ENCODE measurements at regions not wholly inside any gene's neighbourhood (a gene's known extent, or its start where the extent isn't known, plus 50 kb on each side); places are given as distances from the start of the nearest gene placed in this dataset.

GRCh38 chr12:113659015-113659414, 187.3 kb upstream of the LHX5 start:
- in situ Hi-C loops (cut with MboI; ENCODE audit: low sequenced_read_pairs), result no loop called here

GRCh38 chr12:113658006-113658655, 186.5 kb upstream of the LHX5 start:
- in situ Hi-C loops (cut with MboI; ENCODE audit: low sequenced_read_pairs), result no loop called here

DNA sequence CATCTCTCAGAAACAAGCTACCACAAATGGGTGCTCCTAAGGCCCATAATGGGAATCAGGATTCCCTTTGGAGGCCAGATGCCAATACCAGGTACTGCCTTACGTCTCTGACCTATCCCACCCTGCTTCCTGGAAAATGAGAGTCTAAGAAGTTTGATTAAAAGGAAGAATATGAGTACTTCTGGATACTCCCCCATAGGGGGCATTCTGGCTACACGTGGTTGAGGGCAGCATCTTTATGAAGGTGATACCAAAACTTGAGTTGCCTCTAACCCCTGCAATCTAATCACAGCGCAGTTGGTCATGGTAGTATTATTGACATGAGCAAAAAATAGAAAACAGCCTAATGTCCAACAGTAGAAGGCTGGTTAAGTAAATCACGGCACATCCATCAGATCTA, 184.2 kb upstream of the LHX5 start:
- in situ Hi-C loops (cut with MboI; ENCODE audit: low sequenced_read_pairs), result no loop called here

DNA sequence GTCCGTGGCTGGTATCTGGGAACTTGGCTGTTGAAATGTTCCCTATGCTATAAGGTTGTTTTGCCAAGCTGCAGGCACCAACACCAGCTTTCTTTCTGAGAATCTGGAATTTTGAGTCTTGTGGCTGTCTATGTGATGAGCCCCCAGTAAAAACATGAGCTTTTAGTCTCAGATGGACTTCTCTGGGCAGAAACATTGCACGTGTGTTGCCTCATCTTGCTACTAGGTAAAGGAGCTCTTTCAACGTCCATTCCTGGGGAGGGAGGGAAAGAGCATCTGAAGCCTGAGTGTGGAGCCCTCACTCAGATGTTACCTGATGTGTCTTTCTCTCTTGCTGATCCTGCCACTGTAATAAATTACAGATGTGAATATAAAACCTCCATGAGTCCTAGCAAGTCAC, 183.8 kb upstream of the LHX5 start:
- in situ Hi-C loops (cut with MboI; ENCODE audit: low sequenced_read_pairs), result no loop called here

DNA sequence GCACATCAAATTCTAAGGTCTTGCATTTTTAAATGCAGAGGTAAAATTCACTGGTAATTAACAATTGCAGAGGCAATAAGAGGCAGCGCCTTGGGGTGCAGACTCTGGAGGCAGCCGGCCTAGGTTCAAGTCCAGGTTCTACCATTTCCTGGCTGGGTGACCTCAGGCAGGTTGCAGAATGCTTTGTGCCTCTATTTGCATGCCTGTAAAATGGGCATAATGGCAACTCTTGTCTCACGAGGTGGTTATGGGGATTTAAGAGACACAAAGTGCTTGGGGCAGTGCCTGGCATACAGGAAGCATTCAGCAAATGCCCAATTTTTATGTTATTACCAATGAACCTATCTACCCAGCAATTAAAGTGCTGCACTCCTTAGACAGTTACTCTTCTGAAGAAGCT, 180.0 kb upstream of the LHX5 start:
- in situ Hi-C loops (cut with MboI; ENCODE audit: low sequenced_read_pairs), result no loop called here

DNA sequence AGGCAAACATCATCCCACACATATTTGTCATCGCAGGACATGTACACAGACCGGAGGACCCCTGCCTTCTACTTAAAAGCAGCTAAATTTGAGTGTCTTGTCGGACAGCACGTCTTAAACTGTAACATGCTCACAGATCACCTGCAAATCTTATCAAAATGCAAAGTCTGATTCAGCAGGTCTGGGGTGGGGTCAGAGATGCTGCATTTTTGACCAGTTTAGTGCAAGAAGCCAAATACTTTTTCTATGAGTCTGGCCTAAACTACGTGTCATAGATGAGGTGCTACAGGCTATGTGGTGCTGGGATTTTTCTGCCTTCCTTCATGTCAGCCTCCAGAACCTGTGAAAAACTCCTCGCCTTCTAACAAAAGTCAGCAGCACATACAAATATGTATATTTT, 178.8 kb upstream of the LHX5 start:
- in situ Hi-C loops (cut with MboI; ENCODE audit: low sequenced_read_pairs), result no loop called here

DNA sequence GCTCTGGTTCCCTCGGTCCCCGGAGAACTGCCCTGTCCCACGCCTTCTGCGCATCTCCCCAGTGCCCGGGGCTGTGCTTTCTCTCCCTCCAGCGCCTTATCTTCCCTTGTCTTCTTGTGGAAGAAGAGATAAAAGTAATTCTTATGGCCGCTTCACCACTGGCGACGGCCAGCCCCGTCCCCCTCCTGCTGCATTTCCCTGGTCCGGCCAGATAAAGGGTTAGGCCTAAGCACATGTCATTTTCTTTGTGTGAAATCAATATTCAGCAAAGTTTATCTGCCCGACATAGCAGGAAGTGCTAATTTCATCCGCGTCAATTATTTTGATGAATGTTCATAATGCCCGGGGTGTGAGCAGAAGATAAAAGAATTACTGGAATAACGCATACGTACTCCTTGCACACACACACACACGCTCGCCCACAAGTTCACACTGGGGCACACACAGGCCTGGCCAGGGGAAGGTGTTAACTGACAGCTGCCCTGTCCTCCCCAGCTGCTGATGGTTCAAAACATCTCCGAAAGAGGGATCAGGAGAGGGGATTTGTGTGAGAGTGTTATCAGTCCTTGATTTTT, 177.7 kb upstream of the LHX5 start:
- in situ Hi-C loops (cut with MboI; ENCODE audit: low sequenced_read_pairs), result loop anchor here (10.0 kb wide), 1 partner anchor 265 kb away; no protein-coding TSS in a partner anchor

DNA sequence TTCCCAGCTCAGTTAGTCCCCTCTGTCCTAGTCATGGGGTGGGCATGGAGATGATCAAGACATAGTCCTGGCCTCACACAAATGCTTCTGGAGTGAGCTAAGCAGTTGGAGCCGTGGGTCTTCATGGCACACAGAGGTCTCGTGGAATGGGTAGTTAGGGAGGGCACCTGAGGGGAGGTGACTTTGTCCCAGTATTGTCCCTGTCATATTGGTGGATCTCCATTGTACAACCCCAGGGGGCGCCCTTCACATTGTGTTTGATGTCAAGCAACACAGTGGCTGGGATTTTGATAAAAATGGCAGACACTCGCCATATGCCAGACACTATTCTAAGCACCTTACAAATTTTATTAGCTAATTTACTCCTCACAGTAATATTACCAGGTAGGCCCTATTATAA, 175.4 kb upstream of the LHX5 start:
- in situ Hi-C loops (cut with MboI; ENCODE audit: low sequenced_read_pairs), result loop anchor here (10.0 kb wide), 1 partner anchor 268 kb away; no protein-coding TSS in a partner anchor

DNA sequence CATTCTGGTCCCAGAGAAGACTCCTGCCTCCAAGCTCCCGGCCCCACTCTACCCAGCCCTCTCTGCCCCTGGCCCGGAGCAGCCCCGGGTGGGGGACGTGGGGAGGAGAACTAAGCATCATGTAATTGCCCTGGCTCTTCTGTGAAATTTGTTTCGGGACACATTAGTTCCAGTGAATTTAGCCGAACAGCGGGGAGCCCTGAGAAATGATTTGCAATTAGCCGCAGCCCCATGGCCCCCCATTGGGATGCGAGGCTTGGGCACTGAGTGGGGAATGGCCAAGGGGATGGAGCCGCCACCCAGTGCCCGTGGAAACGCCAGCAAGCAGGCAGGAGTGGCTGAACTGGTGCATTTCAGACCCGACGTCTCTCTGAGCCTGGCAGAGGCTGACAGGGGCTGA, 173.9 kb upstream of the LHX5 start:
- in situ Hi-C loops (cut with MboI; ENCODE audit: low sequenced_read_pairs), result loop anchor here (10.0 kb wide), 1 partner anchor 269 kb away; no protein-coding TSS in a partner anchor

DNA sequence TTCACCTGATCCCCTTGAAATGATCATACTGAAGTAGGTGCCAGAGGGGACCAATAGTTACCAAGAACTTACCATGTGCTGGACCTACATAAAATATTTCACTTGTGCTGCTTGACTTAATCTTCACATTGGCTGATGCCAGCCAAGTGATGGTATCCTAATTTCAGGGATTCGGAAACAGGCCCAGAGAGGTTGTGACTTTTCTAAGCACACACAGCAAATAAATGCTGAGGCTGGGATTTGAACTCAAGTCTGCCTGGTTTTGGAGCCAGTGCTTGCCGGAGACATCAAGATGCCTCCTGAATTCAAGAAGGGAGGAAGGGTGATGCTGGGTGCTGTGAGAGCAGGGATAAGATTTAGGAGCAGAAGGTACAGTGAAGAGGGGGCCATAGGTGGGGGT, 173.5 kb upstream of the LHX5 start:
- in situ Hi-C loops (cut with MboI; ENCODE audit: low sequenced_read_pairs), result loop anchor here (10.0 kb wide), 1 partner anchor 270 kb away; no protein-coding TSS in a partner anchor

DNA sequence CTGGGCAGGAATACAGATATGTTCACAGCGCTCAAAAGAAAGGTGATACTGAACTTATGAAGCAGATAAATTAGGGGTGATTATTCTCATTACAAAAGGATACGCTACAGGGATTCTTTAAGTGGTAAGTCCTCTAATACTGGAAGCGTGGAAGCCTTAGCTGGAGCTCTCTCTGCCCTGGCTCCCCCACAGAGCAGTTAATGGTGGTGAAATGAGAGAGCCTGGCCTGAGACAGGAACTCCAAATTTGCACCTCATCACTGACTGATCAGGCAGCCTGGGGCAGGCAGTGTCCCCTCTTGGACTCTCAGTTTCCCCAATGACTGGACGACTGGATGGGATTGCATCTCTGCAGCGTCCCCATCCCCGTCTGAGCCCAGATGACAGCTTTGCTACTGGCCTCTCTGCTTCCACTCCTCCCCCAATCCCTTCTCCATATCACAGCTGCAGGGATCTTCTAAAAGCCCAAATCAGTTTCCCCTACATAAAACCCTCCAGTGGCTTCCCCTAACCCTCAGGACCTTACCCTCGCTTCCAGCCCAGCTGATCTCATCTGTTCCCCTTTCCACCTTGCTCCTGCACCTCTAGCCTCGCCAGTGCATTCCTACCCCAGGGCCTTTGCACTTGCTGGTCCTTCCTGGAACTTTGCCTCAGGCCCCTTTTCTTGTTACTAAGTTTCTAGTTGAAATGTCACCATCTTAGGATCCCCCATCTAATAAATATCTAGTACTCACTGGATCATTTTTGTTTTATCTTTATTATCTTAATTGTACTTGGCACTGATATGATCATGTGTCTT, 171.7 kb upstream of the LHX5 start:
- in situ Hi-C loops (cut with MboI; ENCODE audit: low sequenced_read_pairs), result loop anchor here (10.0 kb wide), 1 partner anchor 271 kb away; no protein-coding TSS in a partner anchor

DNA sequence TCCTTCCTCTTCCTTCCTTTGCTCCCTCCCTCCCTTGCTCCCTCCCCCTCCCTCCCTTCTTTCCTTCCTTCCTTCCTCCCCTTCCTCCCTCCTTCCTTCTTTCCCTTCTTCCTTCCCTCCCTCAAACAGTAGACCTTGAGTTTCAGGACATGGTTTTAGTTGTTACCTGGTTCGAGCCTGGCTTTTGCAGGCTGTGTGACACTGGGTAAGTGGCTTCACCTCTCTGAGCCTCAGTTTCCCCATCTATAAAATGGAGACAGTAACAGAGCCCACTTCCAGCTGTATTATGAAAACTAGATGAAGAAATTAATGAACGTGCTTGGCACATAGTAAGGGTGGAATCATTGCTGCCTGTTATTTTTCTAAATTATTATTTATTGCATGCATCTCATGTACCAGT, 171.0 kb upstream of the LHX5 start:
- in situ Hi-C loops (cut with MboI; ENCODE audit: low sequenced_read_pairs), result loop anchor here (10.0 kb wide), 1 partner anchor 272 kb away; no protein-coding TSS in a partner anchor

- in situ Hi-C loops (cut with MboI; ENCODE audit: low sequenced_read_pairs), result loop anchor here (10.0 kb wide), 1 partner anchor 273 kb away; no protein-coding TSS in a partner anchor
Measured at GRCh38 chr12:113642216-113642615, 170.5 kb upstream of the LHX5 start.

GRCh38 chr12:113641426-113642030, 169.9 kb upstream of the LHX5 start:
- in situ Hi-C loops (cut with MboI; ENCODE audit: low sequenced_read_pairs), result loop anchor here (10.0 kb wide), 1 partner anchor 273 kb away; no protein-coding TSS in a partner anchor

DNA sequence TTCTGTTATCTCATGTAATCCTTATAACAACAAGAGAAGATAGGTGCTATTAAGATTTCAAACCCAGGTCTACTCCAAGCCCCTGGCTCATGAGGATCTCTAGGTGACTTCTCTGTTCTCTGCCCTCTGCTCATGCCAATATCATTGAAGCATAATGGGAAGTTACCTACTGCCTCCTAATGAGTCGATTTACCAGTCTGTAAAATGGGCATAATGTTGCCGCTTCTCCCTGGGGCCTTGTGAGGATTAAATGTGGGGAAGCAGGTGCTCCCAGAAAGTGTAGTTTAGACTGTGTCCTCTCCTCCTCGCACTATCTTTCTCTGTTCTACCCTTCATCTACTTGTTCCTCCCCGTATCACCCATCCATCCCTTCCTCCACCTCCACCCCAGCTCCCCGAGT, 169.2 kb upstream of the LHX5 start:
- in situ Hi-C loops (cut with MboI; ENCODE audit: low sequenced_read_pairs), result loop anchor here (10.0 kb wide), 1 partner anchor 274 kb away; no protein-coding TSS in a partner anchor

DNA sequence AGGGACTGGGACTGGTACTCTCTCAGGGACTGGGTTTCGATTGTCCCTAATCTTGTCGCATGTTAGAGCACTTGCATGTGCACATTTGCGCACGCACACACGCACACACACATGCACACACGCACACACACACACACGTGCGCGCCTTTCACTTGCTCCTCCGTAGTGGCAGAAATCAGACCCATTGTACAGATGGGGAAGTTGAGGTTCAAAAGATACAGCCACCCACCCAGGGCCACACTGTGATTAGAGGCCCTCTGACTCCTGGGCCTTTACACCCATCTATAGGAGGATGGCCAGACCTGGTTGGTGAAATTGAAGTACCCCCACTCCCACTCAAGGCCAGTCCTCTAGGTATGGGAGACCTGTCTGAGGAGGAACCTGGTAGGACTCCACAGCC, 167.8 kb upstream of the LHX5 start:
- in situ Hi-C loops (cut with MboI; ENCODE audit: low sequenced_read_pairs), result no loop called here

GRCh38 chr12:113638460-113638775, 166.7 kb upstream of the LHX5 start:
- in situ Hi-C loops (cut with MboI; ENCODE audit: low sequenced_read_pairs), result no loop called here

DNA sequence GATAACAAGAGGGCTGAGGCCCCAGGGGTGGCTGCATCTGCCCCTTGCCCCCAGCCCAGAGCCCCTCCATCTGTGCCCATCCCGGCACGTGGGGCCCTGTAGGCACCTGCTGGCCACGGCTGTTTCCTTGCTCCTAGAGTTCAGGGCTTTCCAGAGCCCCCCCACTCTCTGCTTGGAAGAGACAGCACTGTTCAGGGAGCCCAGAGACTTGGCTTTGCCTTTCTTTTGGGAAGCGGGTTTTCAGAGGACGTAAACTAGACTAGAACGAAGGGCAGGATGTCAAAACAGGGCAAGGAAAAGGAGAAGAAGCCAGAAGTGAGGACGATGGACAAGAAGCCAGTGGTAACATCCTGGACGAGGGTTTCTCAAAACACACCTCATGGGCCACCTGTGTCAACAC, 163.3 kb upstream of the LHX5 start:
- in situ Hi-C loops (cut with MboI; ENCODE audit: low sequenced_read_pairs), result no loop called here

DNA sequence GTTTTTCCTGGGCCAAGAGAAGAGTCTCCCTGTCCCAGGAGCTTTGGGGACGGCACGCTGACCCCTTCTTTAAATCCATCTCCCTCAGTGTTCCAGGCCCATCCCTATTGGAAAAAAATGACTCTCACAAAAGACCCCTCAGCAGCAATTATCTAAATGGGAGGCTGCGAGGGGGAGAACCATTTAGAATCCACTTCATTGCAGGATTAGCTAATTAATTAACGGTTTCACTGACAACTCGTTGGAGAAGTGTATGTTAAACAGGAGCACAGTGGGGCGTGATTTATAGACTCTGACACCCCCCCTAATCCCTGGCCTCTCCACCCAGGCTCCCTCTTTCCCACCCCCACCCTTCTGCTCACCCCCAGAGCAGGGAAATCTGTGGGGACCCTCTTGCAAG, 162.8 kb upstream of the LHX5 start:
- in situ Hi-C loops (cut with MboI; ENCODE audit: low sequenced_read_pairs), result no loop called here

- in situ Hi-C loops (cut with MboI; ENCODE audit: low sequenced_read_pairs), result no loop called here
Measured at GRCh38 chr12:113633678-113634332, 162.1 kb upstream of the LHX5 start.

DNA sequence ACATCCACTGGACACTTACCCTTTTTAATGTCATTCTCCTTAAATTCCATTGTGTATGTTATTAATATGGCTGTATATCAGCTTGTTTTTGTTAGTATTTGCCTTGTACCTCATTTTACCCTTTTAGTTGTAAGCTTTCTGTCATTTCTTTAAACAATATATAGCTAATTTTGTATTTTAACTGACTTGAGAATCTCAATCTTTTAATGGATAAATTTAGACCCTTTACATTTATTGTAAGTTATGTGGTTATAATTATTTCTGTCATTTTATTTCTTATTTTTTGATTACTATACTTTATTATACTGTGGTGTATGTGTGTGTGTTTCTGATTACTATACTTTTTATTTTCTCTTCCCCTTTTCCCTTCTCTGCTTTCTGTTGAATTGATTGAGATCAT, 159.0 kb upstream of the LHX5 start:
- in situ Hi-C loops (cut with MboI; ENCODE audit: low sequenced_read_pairs), result no loop called here

All from HL-60/S4 treated with phorbol 12-myristate 13-acetate at 8.2 ng/mL for 4 days and 3 days (cell line).